Endothelial cell of umbilical vein (primary cell): ENCODE measurements at regions not wholly inside any gene's neighbourhood (a gene's known extent, or its start where the extent isn't known, plus 50 kb on each side); places are given as distances from the start of the nearest gene placed in this dataset.

Experiments
- FOS ChIP-seq: IDR thresholded peaks from 2 replicates; pipeline ENCODE4 v1.6.1; 2011; ENCODE audit warnings: mild to moderate bottlenecking, low read length, moderate library complexity, borderline replicate concordance; ENCODE audit not compliant: insufficient read depth
- POLR2A ChIP-seq: IDR thresholded peaks from 2 replicates; pipeline ENCODE4 v1.6.1; 2012; ENCODE audit warnings: low read depth, mild to moderate bottlenecking, control low read depth, low read length
- TF ChIP-seq, protein P1 (sequence below), 2 donors: IDR thresholded peaks; 1 replicate in 1 of 2; 2 replicates in 1 of 2; pipeline ENCODE4 v1.5.1; 2011; ENCODE audit warnings: low read length in 2 of 2, mild to moderate bottlenecking in 2 of 2, moderate library complexity in 2 of 2, control low read depth in 1 of 2, inconsistent platforms in 1 of 2, low read depth in 1 of 2; ENCODE audit not compliant: insufficient read depth in 1 of 2; ENCODE audit errors: extremely low read depth in 1 of 2

GRCh38 chr18:11495441-11495840 lies 114.0 kb upstream of the SLC35G4 start:
- no peak for TF ChIP-seq POLR2A
- TF ChIP-seq, protein P1, sequence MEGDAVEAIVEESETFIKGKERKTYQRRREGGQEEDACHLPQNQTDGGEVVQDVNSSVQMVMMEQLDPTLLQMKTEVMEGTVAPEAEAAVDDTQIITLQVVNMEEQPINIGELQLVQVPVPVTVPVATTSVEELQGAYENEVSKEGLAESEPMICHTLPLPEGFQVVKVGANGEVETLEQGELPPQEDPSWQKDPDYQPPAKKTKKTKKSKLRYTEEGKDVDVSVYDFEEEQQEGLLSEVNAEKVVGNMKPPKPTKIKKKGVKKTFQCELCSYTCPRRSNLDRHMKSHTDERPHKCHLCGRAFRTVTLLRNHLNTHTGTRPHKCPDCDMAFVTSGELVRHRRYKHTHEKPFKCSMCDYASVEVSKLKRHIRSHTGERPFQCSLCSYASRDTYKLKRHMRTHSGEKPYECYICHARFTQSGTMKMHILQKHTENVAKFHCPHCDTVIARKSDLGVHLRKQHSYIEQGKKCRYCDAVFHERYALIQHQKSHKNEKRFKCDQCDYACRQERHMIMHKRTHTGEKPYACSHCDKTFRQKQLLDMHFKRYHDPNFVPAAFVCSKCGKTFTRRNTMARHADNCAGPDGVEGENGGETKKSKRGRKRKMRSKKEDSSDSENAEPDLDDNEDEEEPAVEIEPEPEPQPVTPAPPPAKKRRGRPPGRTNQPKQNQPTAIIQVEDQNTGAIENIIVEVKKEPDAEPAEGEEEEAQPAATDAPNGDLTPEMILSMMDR (IDR thresholded peaks at IDR 0.05; ENCODE audit: extremely low read depth in 1 of 2, insufficient read depth in 1 of 2, low read depth in 1 of 2, low read length in 2 of 2) = no peak
- no peak for TF ChIP-seq FOS
